ENCODE measurements at regions not wholly inside any gene's neighbourhood (a gene's known extent, or its start where the extent isn't known, plus 50 kb on each side); places are given as distances from the start of the nearest gene placed in this dataset.

- no peaks in the 10 kb centered on the region for H3F3A ChIP-seq (ENCODE audit: insufficient read depth, low read length)
- H3K36me3 ChIP-seq (ENCODE audit: insufficient read depth, low read length), result no peaks in the 10 kb centered on the region
- no peak overlapping the region for H3K9ac ChIP-seq (ENCODE audit: low read length)
- no peaks in the 10 kb centered on the region for H3K9me2 ChIP-seq (ENCODE audit: low read depth, low read length)
- H2AFZ ChIP-seq (ENCODE audit: low read length), result no peak overlapping the region
- H3K27ac ChIP-seq (ENCODE audit: low read depth, low read length, poor library complexity, severe bottlenecking), result no peak overlapping the region
- no peaks in the 10 kb centered on the region for H4K20me1 ChIP-seq (ENCODE audit: insufficient read depth, low read length)
- TF ChIP-seq, protein P1, sequence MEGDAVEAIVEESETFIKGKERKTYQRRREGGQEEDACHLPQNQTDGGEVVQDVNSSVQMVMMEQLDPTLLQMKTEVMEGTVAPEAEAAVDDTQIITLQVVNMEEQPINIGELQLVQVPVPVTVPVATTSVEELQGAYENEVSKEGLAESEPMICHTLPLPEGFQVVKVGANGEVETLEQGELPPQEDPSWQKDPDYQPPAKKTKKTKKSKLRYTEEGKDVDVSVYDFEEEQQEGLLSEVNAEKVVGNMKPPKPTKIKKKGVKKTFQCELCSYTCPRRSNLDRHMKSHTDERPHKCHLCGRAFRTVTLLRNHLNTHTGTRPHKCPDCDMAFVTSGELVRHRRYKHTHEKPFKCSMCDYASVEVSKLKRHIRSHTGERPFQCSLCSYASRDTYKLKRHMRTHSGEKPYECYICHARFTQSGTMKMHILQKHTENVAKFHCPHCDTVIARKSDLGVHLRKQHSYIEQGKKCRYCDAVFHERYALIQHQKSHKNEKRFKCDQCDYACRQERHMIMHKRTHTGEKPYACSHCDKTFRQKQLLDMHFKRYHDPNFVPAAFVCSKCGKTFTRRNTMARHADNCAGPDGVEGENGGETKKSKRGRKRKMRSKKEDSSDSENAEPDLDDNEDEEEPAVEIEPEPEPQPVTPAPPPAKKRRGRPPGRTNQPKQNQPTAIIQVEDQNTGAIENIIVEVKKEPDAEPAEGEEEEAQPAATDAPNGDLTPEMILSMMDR (IDR thresholded peaks at IDR 0.05; ENCODE audit: low read length), result no peak
- no peak for TF ChIP-seq EZH2 (IDR thresholded peaks at IDR 0.05; ENCODE audit: borderline replicate concordance, low read length)
- H3K4me1 ChIP-seq (ENCODE audit: insufficient read depth, low read length, severe bottlenecking), result no peaks in the 10 kb centered on the region
- H3K4me3 ChIP-seq (ENCODE audit: low read depth, low read length, poor library complexity, severe bottlenecking), result no peak overlapping the region
- H3K27me3 ChIP-seq (ENCODE audit: insufficient read depth, low read length), result no peaks in the 10 kb centered on the region
- no peaks in the 10 kb centered on the region for H3K79me2 ChIP-seq (ENCODE audit: insufficient read depth, low read length)
- no peak overlapping the region for H3K4me2 ChIP-seq (ENCODE audit: low read length)
- H3K9me3 ChIP-seq (ENCODE audit: low read length), result no peaks in the 10 kb centered on the region
These were observed 1123.4 kb upstream of the LRRTM3 start for GRCh38 chr10:65802391-65802790.

- Histone ChIP-seq H3K27ac (ENCODE audit: low read depth, low read length, poor library complexity, severe bottlenecking) (no peak overlapping the region), H3K36me3 (ENCODE audit: insufficient read depth, low read length) (no peaks in the 10 kb centered on the region), H3K9me2 (ENCODE audit: low read depth, low read length) (no peaks in the 10 kb centered on the region), H4K20me1 (ENCODE audit: insufficient read depth, low read length) (no peaks in the 10 kb centered on the region), H3K4me2 (ENCODE audit: low read length) (no peak overlapping the region), H3K4me3 (ENCODE audit: low read depth, low read length, poor library complexity, severe bottlenecking) (no peak overlapping the region), H3F3A (ENCODE audit: insufficient read depth, low read length) (no peaks in the 10 kb centered on the region), H3K9me3 (ENCODE audit: low read length) (no peaks in the 10 kb centered on the region), H3K4me1 (ENCODE audit: insufficient read depth, low read length, severe bottlenecking) (no peaks in the 10 kb centered on the region), H3K27me3 (ENCODE audit: insufficient read depth, low read length) (no peaks in the 10 kb centered on the region), H2AFZ (ENCODE audit: low read length) (no peak overlapping the region), H3K9ac (ENCODE audit: low read length) (no peak overlapping the region), H3K79me2 (ENCODE audit: insufficient read depth, low read length) (no peaks in the 10 kb centered on the region)
- TF ChIP-seq, protein P1 (IDR thresholded peaks at IDR 0.05; ENCODE audit: low read length), result no peak
- no peak for TF ChIP-seq EZH2 (IDR thresholded peaks at IDR 0.05; ENCODE audit: borderline replicate concordance, low read length)
These were observed 1120.3 kb upstream of the LRRTM3 start for GRCh38 chr10:65805511-65805910.

GRCh38 chr10:65805993-65806392 is 1119.8 kb upstream of the LRRTM3 start:
- Histone ChIP-seq H3K4me3 (ENCODE audit: low read depth, low read length, poor library complexity, severe bottlenecking) (no peak overlapping the region), H3K4me2 (ENCODE audit: low read length) (no peak overlapping the region), H3K27ac (ENCODE audit: low read depth, low read length, poor library complexity, severe bottlenecking) (no peak overlapping the region), H3F3A (ENCODE audit: insufficient read depth, low read length) (no peaks in the 10 kb centered on the region), H3K9me2 (ENCODE audit: low read depth, low read length) (no peaks in the 10 kb centered on the region), H3K4me1 (ENCODE audit: insufficient read depth, low read length, severe bottlenecking) (no peaks in the 10 kb centered on the region), H3K27me3 (ENCODE audit: insufficient read depth, low read length) (no peaks in the 10 kb centered on the region), H4K20me1 (ENCODE audit: insufficient read depth, low read length) (no peaks in the 10 kb centered on the region), H3K79me2 (ENCODE audit: insufficient read depth, low read length) (no peaks in the 10 kb centered on the region), H2AFZ (ENCODE audit: low read length) (no peak overlapping the region), H3K9ac (ENCODE audit: low read length) (no peak overlapping the region), H3K9me3 (ENCODE audit: low read length) (no peaks in the 10 kb centered on the region), H3K36me3 (ENCODE audit: insufficient read depth, low read length) (no peaks in the 10 kb centered on the region)
- no peak for TF ChIP-seq EZH2 (IDR thresholded peaks at IDR 0.05; ENCODE audit: borderline replicate concordance, low read length)
- TF ChIP-seq, protein P1 (IDR thresholded peaks at IDR 0.05; ENCODE audit: low read length), result no peak
